Gastrocnemius medialis (tissue), 4 donors: ENCODE measurements at regions not wholly inside any gene's neighbourhood (a gene's known extent, or its start where the extent isn't known, plus 50 kb on each side); places are given as distances from the start of the nearest gene placed in this dataset.

ENCODE experiments used
- ATAC-seq, 2 donors: fragments of 150-250 bp; one replicate each; pipeline ENCODE4 v1.9.1; 2016
- DNase-seq, 2 donors: peaks; one replicate each; pipeline ENCODE4 v3.0.0-alpha.2; 2019
- H3K27ac ChIP-seq, 4 donors: fragments of 200-600 bp; sonication (generic); 1 replicate in 1 of 4; 2 replicates in 3 of 4; pipeline ENCODE4 v1.5.1; 2016 to 2018; ENCODE audit warnings: mild to moderate bottlenecking in 2 of 4, moderate library complexity in 1 of 4
- H3K27me3 ChIP-seq, 3 donors: fragments of 200-600 bp; sonication (generic) in 2 of 3; 1 replicate in 1 of 3; 2 replicates in 2 of 3; pipeline versions ENCODE4 v1.5.1 to v1.6.0; 2016 to 2019; ENCODE audit warnings: mild to moderate bottlenecking in 1 of 3, moderate library complexity in 1 of 3
- H3K36me3 ChIP-seq, 2 donors: fragments of 200-600 bp; sonication (generic) in 1 of 2; one replicate each; pipeline ENCODE4 v1.5.1; 2017 to 2018
- H3K4me1 ChIP-seq, 2 donors: fragments of 200-600 bp; sonication (generic) in 1 of 2; one replicate each; pipeline ENCODE4 v1.5.1; 2016 to 2017; ENCODE audit warnings: mild to moderate bottlenecking in 2 of 2
- H3K4me3 ChIP-seq, 4 donors: fragments of 200-600 bp; sonication (generic) in 3 of 4; 1 replicate in 1 of 4; 2 replicates in 3 of 4; pipeline ENCODE4 v1.5.1; 2016 to 2019; ENCODE audit warnings: mild to moderate bottlenecking in 2 of 4
- H3K9me3 ChIP-seq, 3 donors: fragments of 200-600 bp; sonication (generic) in 2 of 3; 1 replicate in 1 of 3; 2 replicates in 2 of 3; pipeline ENCODE4 v1.5.1; 2016 to 2019
- CTCF ChIP-seq, 5 experiments: fragments of 450-650 bp in 3 of 5; fragments of 200-600 bp in 2 of 5; sonication (generic) in 2 of 5; IDR thresholded peaks in 4 of 5; conservative IDR thresholded peaks in 1 of 5; 1 replicate in 4 of 5; 2 replicates in 1 of 5; pipeline ENCODE4 v1.5.1; 2016 to 2019; ENCODE audit warnings: antibody characterized with exemption in 5 of 5, mild to moderate bottlenecking in 3 of 5, moderate library complexity in 3 of 5
- POLR2A ChIP-seq, 2 donors: fragments of 450-650 bp; IDR thresholded peaks; one replicate each; pipeline ENCODE4 v1.6.1; 2017; ENCODE audit warnings: antibody characterized with exemption in 2 of 2, mild to moderate bottlenecking in 2 of 2, moderate library complexity in 2 of 2
- in situ Hi-C, 4 donors: fragments of 200-750 bp; cut with MboI; loops; one replicate each; pipeline versions ENCODE4 v1.15.0 to v1.8.0; 2017; ENCODE audit warnings: low sequenced_read_pairs in 4 of 4
- intact Hi-C: fragments of 100-400 bp; cut with DNase I; formaldehyde crosslinking; loops from one replicate; pipeline ENCODE4 v1.15.1; 2023; ENCODE audit warnings: low total_unique reads

- intact Hi-C loops, result no loop called here
- no peak for ATAC-seq
- in situ Hi-C loops, result no loop called here
These were observed 209.6 kb downstream of the PTBP2 start for GRCh38 chr1:96931136-96931535.

GRCh38 chr1:96934282-96934681, 212.7 kb downstream of the PTBP2 start:
- no peaks in the 10 kb centered on the region for H3K27me3 ChIP-seq

More at GRCh38 chr1:96931136-96931535, 209.6 kb downstream of the PTBP2 start:
- DNase-seq, result no peak
- Histone ChIP-seq H3K4me3 (no peak overlapping the region), H3K4me1 (no peaks in the 10 kb centered on the region), H3K27ac (no peak overlapping the region), H3K36me3 (no peaks in the 10 kb centered on the region), H3K27me3 (no peaks in the 10 kb centered on the region), H3K9me3 (no peaks in the 10 kb centered on the region)
- TF ChIP-seq CTCF (IDR thresholded peaks at IDR 0.05 in 4 of 5, conservative IDR thresholded peaks at IDR 0.05 in 1 of 5) (no peak), POLR2A (IDR thresholded peaks at IDR 0.05) (no peak)

DNA sequence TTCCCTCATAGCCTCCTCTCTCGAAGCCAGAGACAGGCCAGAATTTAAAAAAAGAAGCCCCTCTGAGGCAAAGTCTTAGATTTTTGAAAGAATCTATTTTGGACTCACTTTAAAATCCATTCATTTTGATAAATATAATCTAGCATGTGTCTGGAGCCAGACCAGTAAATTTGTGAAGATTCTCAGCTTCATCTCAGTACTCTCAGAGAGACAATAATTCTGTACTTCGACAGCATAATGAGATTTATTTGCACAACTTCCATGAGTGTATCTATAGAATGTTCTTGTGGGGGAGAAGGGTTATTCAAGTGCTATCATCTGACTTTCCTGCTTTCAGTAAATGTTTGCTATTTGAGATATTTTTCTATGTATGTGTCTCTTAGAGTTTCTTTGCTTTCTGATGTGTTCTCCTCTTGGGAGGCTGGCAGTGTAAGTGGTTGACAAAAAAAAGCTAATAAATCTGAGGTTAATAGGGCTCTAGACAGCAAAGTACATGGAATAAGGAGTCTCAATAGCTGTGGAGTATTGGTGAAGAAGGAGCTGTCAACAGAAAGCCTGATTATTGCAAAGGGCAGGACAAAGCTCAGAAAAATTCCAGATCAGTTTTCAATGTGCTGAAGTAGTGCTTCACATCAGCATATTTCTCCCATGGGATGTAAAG, 223.0 kb downstream of the PTBP2 start:
- no peaks in the 10 kb centered on the region for H3K36me3 ChIP-seq
- DNase-seq (no peak), ATAC-seq (no peak)
- no peak for TF ChIP-seq CTCF (IDR thresholded peaks at IDR 0.05 in 4 of 5, conservative IDR thresholded peaks at IDR 0.05 in 1 of 5)
- no peaks in the 10 kb centered on the region for H3K4me1 ChIP-seq
- H3K27ac ChIP-seq, result no peak overlapping the region
- intact Hi-C loops, result no loop called here
- no peaks in the 10 kb centered on the region for H3K27me3 ChIP-seq
- in situ Hi-C loops, result no loop called here
- H3K9me3 ChIP-seq, result no peaks in the 10 kb centered on the region
- no peak overlapping the region for H3K4me3 ChIP-seq

More at GRCh38 chr1:96934282-96934681, 212.7 kb downstream of the PTBP2 start:
- no peak for DNase-seq
- no peak overlapping the region for H3K4me3 ChIP-seq
- intact Hi-C loops (no loop called here), in situ Hi-C loops (no loop called here)
- no peak for ATAC-seq
- H3K36me3 ChIP-seq, result no peaks in the 10 kb centered on the region
- no peaks in the 10 kb centered on the region for H3K4me1 ChIP-seq
- no peaks in the 10 kb centered on the region for H3K9me3 ChIP-seq
- TF ChIP-seq CTCF (IDR thresholded peaks at IDR 0.05 in 4 of 5, conservative IDR thresholded peaks at IDR 0.05 in 1 of 5), result no peak
- no peak for TF ChIP-seq POLR2A (IDR thresholded peaks at IDR 0.05)
- no peak overlapping the region for H3K27ac ChIP-seq

DNA sequence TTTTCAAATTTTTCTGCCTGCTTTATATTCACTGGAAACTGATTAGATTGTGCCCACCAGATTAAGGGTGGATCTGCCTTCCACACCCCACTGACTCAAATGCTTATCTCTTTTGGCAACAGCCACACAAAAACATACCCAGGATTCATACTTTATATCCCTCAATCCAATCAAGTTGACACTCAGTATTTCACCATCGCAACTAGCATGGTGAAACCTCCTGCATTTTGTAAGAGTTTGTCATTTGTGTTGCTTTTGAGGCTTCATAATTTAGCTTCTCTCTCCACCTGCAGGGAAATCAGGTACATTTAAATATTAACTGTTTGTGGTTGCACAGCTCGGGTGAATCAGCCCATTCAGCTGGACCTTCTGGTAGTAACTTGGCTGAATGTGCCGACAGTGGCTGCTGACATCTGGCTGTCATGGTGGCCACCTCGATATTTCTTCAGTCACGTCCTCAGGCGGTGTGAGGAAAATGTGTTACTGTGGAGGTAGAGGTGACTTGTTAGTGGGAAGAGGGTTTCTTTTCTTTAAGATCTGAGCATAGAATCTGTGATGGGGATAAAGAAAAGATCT, 224.0 kb downstream of the PTBP2 start:
- TF ChIP-seq POLR2A (IDR thresholded peaks at IDR 0.05), result no peak
- no peak for TF ChIP-seq CTCF (IDR thresholded peaks at IDR 0.05 in 4 of 5, conservative IDR thresholded peaks at IDR 0.05 in 1 of 5)
- H3K27me3 ChIP-seq, result no peaks in the 10 kb centered on the region
- intact Hi-C loops, result no loop called here
- no peaks in the 10 kb centered on the region for H3K36me3 ChIP-seq
- DNase-seq (no peak), ATAC-seq (no peak)
- in situ Hi-C loops, result no loop called here
- no peak overlapping the region for H3K27ac ChIP-seq
- H3K4me3 ChIP-seq, result no peak overlapping the region
- no peaks in the 10 kb centered on the region for H3K9me3 ChIP-seq
- H3K4me1 ChIP-seq, result no peaks in the 10 kb centered on the region
